Uterus (tissue), 2 donors: ENCODE measurements at regions not wholly inside any gene's neighbourhood (a gene's known extent, or its start where the extent isn't known, plus 50 kb on each side); places are given as distances from the start of the nearest gene placed in this dataset.

Source experiments
- CTCF ChIP-seq, 4 experiments: fragments of 200-600 bp in 2 of 4; fragments of 450-650 bp in 2 of 4; sonication (generic) in 2 of 4; IDR thresholded peaks; one replicate each; pipeline ENCODE4 v1.5.1; 2016 to 2019; ENCODE audit warnings: antibody characterized with exemption in 4 of 4, mild to moderate bottlenecking in 2 of 4, moderate library complexity in 1 of 4
- POLR2A ChIP-seq, 2 donors: fragments of 450-650 bp; IDR thresholded peaks; one replicate each; pipeline ENCODE4 v1.6.1; 2016; ENCODE audit warnings: antibody characterized with exemption in 2 of 2, mild to moderate bottlenecking in 1 of 2, moderate library complexity in 1 of 2

GRCh38 chr12:9364224-9365176 is 156.3 kb upstream of the PZP start:
- no peak for TF ChIP-seq CTCF (IDR thresholded peaks at IDR 0.05)
- no peak for TF ChIP-seq POLR2A (IDR thresholded peaks at IDR 0.05)
